Forelimb muscle (tissue), 1 donor: ENCODE measurements at regions not wholly inside any gene's neighbourhood (a gene's known extent, or its start where the extent isn't known, plus 50 kb on each side); places are given as distances from the start of the nearest gene placed in this dataset.
"Not testable (repeated sequence)": the region's sequence is repeated elsewhere in the genome, so short reads cannot be mapped to it uniquely, and the experiment has no call there.

Experiments used
- DNase-seq: peaks from one replicate; pipeline ENCODE4 v3.0.0-alpha.2; 2013; ENCODE audit warnings: low read depth

DNA sequence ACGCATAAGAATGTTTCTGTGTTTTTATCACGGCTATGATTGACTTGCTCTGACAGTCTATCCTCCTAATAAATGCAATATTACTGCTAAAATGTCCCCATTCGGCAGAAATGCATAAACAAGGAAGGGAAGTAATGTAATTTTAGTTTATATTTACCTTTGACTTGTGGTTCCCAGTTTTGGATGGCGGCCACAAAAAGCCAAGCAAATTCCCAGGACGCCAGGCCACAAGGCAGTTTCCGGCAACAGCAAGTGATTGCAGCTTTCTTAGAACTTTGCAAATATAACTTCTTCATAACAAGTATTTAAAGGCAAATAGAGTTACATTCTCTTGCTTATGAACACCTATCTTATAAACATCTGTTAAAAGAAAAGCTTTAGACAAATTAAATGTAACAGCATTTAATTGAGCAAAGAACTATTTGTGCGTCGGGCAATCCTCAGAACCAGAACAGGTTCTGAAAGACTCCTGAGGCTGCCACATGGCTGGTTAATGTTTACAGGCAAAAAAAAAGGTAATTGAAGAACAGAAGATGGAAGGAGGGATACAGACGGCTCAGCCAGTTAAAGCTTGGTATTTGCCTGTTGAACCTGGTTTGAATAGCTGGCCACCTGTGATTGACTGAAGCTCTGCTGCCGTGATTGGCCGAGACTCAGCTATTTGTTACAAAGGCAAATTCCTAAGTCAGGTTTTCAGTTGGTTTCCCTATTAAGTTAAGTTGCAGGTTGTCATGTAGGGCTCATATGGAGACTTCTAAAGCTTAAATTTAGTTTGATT, 80.8 kb downstream of the C21orf91 start:
- DNase-seq: no peak

DNA sequence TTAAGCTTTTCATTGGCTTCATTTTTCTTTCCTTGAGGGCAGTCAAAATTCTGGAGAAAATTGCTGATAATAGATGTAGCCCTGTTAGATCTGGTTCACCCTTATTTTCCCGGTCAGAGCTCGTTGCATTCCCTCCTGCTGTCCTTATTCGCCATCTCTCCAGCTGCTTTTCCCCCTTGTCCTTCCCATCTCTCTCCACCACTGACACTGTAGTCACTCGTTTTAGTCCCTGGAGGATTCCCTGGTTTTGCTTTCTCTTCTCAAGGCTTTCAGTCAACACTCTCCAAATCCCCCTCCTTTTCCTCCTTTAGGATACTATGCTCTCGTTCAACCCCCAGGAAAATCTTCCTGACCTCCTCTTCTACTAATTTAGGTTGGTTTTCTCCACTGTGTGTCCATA, 83.1 kb downstream of the C21orf91 start:
- DNase-seq: no peak

DNA sequence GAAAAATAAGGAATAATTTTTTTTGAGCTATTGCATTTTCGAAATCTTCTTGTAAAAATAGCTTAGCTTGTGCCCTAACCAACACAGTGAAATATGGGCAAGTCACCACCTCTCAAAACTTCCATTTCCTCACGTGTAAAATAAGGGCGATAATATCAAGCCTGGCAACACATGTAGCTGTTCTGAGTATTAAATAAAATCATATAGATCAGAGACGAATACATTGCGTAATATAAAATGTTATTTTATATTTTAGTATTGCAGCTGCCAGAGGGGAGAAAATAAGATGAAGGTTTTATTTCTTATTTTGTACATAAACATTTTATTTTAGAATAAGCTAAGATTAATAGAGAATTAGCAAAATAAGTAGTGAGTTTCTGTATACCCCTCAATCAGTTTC, 85.9 kb downstream of the C21orf91 start:
- no peak for DNase-seq

DNA sequence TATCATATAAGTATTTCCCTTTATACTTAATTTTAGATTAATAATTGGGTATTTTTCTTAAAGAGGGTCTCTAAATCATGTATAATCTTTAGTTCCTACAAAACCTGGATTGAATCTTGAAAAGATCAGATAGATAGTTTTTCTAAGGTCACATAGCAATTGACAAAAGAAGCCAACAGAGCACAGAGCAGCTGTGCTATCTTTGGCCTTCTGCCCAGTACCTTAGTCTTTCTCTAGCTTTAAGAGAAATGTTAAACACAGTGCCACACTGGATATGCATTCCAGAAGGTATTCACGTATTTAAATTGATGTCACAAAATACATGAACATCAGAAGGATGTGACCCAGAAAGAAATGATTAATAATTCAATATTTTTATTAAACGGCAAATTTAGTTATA, 86.8 kb downstream of the C21orf91 start:
- DNase-seq: no peak

DNA sequence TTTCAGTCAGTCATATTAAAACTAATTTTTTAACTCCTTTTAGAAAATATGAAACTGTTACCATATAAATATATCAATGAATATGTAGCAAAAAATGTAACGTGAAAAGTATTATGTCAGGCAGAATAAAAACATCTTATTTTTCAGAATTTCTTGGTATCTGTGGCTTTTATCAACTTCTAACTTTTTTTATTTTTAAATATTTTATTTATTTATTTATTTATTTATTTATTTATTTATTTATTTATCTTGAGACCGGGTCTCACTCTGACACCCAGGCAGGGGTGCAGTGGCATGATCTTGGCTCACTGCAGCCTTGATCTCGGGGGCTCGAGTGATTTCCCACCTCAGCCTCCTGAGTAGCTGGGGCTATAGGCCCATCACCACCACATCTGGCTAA, 87.6 kb downstream of the C21orf91 start:
- DNase-seq: no peak

DNA sequence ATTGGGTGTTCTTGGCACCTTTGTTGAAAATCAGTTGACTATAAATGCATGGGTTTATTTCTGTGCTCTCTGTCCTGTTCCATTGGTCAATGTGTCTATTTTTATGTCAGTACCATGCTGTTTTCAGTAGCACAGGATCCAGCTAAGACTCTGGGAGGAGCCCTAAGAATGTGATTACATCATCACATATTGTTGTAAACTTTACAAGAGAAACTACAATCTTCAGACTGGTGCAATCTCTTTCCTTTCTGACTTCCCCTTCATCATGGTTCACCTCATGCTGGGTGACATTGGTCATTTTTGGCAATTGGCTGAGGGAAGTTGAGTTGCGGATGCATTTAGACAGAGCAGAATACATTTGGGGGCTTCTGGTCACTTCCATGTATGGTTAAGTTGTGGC, 88.4 kb downstream of the C21orf91 start:
- DNase-seq: no peak

DNA sequence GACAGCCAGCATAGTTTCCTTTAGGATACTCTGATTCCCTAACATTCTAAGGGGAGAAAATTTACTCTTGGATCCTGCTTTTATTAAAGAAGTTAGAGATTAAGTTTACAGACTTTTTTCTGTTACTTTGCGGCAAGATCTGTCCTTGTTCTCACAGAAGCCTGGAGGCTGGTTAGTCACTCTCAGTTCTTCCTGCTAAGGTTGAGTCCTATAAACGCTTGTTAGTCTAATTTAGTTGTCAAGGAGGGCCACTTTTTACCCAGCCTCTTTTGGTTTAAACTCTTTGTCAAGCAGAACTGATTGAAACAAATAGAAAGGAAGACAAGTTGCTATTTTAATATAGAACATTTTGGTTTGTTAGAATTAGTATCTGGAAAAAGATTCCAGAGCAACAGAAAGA, 89.7 kb downstream of the C21orf91 start:
- no peak for DNase-seq

DNA sequence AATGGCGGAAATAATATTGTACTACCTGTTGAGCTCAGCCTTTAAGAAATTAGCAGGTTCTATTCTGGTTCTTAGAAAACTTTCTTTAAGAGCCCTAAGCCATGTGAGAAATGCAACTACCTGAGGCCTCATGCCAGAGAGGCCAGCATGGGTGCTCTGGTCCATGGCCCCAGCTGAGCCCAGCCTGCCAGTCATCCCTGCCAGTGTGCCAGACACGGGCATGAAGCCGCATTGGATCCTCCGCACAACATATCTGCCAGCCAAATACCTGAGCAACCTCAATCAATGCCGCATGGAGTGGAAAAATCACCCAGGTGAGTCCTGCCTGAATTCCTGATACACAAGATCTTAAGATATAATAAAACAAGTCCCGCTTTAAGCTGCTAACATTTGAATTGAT, 91.8 kb downstream of the C21orf91 start:
- DNase-seq: no peak

DNA sequence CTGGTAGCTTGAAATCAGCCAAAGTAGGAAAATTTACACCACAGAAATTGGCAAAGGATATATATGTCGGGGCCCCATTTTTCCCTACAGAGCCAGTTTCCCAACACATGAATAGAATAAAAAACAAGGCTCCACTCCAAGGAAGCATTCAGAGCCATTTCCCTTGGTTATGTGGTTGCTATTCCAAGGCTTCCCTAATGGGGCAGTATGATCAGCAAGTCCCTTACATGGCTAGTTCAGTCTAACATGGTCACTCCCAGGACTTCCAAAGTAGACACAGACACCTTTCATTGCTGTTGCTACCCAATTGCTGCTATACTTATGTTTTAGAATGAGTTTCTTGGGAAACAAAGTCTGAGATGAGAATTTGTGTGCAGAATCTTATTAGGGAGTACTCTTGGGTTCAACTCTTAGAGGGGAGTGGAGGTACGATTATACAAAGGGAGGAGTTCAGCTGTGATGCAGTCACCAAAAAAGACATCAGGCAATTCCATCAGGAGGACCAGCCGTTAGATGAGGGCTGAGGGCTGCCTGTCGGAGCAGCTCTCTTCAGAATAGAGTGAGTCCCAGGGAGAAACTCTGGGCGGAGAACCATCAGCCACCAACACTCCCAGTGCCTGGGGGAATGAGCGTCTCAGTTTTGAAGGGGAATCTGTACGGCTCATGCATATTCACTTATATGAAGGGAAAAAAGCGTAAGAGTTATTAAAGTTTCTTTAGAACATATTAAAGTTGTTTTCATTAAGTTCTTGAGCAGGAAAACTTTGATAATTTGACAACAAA, 92.9 kb downstream of the C21orf91 start:
- DNase-seq: no peak

DNA sequence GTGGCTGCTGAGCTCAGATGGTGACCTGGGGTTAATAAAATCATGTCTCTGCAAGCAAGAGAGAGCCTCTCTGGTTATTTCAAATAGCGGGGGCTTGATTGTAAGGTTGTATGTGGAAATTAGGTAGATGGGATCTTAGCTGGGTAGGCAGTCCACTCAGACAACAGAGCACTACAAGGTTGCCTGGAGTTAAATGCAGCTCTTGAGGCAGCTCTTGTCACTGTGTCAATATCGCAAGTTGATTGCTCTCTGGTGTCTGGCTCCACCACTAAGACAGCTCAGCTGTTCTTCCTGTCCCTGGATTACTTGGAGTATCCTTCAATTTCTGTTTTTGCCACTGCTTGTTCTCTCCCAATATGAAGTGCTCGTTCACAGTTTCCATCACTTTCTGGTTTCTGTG, 93.8 kb downstream of the C21orf91 start:
- no peak for DNase-seq

DNA sequence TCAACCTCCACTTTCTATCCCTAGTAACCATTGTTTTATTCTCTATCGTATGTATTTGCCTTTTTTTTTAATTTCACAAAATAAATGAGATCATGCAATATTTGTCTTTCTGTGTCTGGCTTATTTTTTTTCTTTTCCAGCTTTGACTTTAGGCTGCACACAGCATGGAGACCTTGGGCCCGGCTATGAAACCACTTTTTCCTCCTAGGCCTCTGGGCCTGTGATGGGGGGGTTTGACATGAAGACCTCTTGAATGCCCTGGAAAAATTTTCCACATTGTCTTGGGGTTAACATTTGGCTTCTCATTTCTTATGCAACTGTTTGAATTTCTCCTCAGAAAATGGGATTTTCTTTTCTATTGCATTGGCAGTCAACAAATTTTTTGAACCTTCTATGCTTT, 100.2 kb upstream of the BTG3 start:
- DNase-seq: no peak

DNA sequence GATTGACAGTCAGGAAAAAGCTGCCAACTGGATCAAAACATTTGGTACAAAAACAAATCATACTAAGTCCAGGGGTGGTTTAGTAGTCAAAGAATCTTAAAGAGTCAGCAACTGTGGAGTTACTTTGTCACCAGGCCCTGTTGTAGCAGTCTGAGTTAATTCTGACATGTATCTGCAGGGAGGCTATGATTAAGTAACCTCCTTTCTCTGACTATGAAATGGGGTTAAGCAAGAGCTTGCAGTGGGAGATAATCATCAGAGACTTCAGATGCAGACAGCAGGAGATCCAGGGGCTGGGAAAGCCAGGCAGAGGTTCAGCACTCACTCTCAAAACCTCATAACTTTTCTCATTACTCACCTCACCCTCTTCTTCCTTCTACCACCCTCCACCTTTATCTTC, 99.2 kb upstream of the BTG3 start:
- no peak for DNase-seq

DNA sequence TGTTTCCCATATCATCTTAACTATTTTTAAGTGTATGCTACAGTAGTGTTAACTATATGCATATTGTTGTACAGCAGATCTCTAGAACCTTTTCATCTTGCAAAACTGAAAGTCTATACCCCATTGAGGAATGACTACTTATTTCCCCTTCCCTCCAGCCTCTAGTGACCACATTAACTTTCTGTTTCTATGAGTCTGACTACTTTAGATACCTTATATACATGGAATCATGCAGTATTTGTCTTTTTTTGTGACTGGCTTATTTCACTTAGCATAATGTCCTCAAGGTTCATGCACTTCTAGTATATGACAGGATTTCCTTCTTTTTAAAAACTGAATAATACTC, 96.5 kb upstream of the BTG3 start:
- DNase-seq: no peak

DNA sequence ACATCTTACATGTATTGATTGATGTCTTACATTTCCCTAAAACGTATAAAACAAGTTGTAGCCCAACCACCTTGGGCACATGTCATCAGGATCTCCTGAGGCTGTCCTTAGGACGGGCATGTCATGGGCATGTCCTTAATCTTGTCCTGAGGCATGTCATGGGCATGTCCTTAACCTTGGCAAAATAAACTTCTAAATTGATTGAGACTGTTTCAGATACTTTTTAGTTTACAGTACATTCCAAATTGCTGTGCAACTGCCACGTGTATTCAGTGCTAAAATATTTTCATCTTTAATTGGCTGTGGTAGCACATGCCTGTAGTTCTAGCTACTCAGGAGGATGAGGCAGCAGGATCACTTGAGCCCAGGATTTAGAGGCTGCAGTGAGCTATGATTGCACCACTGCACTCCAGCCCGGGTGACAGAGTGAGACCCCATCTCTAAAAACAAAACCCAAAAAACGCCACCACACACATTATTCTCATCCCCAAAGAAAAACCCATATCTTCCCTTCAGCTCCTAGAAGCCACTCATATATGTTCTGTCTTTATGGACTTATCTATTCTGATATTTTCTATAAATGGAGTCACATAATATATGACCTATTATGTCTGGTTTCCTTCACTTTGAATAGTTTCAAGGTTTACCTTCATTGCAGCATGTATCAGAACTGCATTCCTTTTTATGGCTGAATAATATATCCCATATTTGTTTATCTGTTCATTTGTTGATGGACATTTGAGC, 96.0 kb upstream of the BTG3 start:
- DNase-seq: no peak

DNA sequence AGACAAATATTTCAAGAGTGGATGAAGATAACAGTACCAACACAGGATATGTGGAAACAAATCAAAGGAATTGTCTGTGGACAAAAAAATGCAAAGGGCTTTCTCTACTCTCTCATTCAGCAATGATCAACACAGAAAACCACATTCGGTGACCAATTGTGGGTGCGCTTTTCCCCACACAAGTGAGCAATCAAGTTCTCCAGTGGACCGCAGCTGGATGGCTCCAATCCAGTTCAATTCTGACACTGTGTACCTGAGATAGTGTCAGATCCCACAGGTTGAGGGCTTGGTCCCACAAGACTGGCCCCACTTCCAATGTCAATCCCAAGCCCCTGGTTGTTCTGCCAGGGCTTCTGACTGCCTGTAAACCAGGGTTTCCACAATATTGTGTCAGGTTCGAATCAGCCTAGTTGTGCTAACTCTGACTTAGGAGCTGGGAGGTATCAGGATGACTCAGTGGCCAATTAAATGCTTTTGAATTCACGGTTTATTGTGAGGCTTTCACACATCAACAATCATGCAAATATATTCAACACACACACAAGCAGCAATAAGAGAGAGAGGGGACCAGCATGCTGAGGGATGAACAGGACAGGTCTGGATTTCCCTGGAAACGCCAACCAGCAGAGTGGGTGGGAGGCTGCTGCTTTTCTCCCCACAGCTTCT, 87.0 kb upstream of the BTG3 start:
- no peak for DNase-seq

DNA sequence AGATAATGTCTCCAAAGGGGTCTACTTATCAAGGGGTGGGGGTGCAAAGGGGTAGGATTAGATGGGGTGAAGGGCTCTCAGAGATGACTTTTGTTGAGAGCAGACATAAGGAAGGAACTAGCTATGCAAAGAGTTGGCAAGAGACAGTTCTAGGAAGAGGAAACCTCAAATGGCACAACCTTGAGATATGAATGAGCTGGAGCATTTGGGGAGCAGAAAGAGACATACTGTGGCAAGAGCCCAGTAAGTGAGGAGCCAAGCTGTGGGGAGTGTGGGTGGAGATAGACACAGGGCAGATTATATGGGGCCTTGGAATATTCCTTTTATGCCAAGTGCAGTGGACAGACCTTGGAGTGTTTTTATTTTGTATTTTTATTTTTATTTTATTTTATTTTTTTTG, 84.8 kb upstream of the BTG3 start:
- DNase-seq: no peak

DNA sequence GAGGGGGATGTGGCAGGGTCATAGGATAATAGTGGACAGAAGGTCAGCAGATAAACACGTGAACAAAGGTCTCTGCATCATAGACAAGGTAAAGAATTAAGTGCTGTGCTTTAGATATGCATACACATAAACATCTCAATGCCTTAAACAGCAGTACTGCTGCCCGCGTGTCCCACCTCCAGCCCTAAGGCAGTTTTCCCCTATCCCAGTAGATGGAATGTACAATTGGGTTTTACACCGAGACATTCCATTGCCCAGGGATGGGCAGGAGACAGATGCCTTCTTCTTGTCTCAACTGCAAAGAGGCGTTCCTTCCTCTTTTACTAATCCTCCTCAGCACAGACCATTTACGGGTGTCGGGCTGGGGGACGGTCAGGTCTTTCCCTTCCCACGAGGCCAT, 81.7 kb upstream of the BTG3 start:
- DNase-seq: not testable (repeated sequence)

DNA sequence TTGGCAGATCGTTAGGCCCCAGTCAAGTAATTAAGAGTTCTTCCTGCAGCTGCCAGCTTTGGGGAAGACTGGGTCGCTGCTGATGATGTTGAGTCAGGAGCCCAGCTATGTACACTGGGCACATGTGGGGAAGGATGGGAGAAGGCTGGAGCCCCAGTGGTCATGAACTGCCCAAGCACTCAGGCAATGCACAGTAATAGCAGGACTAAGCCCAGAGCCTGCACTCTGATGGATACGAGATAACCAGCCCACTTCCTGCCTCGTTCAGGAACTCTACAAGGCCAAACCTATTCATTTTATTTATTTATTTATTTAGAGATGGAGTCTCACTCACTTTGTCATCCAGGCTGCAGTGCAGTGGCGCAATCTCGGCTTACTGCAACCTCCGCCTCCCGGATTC, 81.1 kb upstream of the BTG3 start:
- no peak for DNase-seq

DNA sequence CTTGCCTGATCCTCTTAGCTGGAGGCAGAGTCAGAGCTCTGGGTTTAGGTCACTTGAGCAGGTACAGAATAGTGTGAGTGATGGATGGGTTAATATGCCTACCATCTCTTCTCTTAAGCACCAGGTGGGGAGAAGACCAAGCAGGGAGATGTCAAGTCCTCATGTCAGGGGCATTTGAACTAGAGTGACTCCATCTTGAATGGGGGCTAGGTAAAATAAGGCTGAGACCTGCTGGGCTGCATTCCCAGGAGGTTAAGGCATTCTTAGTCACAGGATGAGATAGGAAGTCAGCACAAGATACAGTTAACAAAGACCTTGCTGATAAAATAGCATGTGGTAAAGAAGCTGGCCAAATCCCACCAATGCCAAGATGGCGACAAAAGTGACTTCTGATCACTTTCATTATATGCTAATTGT, 77.4 kb upstream of the BTG3 start:
- DNase-seq: no peak

DNA sequence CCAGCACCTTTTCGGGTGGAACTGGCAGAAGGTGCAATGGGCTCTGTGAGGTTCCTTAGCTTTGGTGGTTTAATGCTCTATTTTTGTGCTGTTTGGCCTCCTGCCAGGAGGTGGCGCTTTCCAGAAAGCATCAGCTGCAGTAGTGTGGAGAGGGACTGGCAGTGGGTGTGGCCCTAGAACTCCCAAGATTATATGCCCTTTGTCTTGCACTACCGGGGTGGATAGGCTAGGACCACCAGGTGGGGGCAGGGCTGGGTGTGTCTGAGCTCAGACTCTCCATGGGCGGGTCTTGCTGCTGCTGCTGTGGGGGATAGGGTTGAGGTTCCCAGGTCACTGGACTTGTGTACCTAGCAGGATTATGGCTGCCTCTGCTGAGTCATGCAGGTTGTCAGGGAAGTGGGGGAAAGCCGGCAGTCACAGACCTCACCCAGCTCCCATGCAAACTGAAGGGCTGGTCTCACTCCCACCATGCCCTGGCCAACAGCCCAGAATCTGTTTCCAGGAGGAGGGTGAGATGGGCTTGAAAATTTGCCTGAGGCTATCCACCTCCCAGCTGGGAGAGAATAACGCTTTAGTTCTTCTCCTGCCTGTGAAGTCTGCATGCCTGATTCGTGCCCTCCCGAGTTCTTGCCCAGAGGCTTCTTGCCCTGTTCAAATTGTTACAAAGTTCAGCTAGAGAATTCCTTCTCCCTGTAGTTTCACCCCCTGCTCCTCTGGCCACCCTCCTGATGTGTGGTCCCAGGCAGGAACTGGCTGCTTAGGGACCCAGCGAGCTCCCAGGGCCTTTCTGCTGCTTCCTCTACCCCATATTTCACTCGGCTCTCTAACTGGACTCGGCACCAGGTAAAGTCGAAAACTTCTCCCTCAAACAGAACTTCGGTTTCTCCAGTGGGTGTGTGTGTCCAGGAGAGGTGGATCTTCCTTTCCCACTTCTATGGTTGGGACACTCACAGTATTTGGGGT, 76.5 kb upstream of the BTG3 start:
- no peak for DNase-seq

DNA sequence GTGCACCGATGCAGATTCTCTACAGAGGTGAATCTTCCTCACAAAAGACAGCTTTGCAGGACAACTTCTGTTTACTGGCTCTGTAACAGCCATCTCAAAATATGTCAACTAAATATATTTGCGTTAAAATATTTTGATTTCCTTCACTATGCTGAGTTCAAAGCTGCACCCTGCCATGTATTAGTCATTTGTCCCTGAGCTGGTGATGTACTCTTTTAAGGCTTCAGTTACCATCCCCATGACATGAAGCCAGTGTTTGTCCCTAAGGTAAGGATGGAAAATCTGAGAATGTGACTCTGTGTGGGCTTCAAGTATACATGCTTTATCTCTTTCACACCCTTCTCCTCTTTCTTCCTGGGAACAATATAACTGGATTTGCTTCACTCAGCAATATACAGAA, 70.2 kb upstream of the BTG3 start:
- DNase-seq: no peak
